ENCODE measurements at regions not wholly inside any gene's neighbourhood (a gene's known extent, or its start where the extent isn't known, plus 50 kb on each side); places are given as distances from the start of the nearest gene placed in this dataset.

- DNase-seq: no peak
- Mint-ChIP-seq H3K4me1 (ENCODE audit: low read depth, unreplicated experiment) (no peaks in the 10 kb centered on the region), H3K27me3 (ENCODE audit: insufficient read depth, unreplicated experiment) (no peaks in the 10 kb centered on the region), H3K4me3 (ENCODE audit: unreplicated experiment) (no peak overlapping the region), H3K9me3 (ENCODE audit: unreplicated experiment) (no peaks in the 10 kb centered on the region), H3K36me3 (ENCODE audit: insufficient read depth, unreplicated experiment) (no peaks in the 10 kb centered on the region), H3K27ac (ENCODE audit: unreplicated experiment) (no peak overlapping the region)
- Histone ChIP-seq H3K4me3 (ENCODE audit: low read depth, low read length) (no peak overlapping the region), H3K4me1 (no peaks in the 10 kb centered on the region), H3K27me3 (replicated peaks; ENCODE audit: control insufficient read depth, insufficient read depth, low read length) (no peaks in the 10 kb centered on the region), H3K9me3 (no peaks in the 10 kb centered on the region), H3K36me3 (ENCODE audit: control insufficient read depth, insufficient read depth, low read length) (no peaks in the 10 kb centered on the region)
- ChIA-PET POLR2A (no interaction called here), CTCF (no interaction called here)
- no TSS peak for BruUV-seq (replicated peaks)
- TF ChIP-seq, protein P1, sequence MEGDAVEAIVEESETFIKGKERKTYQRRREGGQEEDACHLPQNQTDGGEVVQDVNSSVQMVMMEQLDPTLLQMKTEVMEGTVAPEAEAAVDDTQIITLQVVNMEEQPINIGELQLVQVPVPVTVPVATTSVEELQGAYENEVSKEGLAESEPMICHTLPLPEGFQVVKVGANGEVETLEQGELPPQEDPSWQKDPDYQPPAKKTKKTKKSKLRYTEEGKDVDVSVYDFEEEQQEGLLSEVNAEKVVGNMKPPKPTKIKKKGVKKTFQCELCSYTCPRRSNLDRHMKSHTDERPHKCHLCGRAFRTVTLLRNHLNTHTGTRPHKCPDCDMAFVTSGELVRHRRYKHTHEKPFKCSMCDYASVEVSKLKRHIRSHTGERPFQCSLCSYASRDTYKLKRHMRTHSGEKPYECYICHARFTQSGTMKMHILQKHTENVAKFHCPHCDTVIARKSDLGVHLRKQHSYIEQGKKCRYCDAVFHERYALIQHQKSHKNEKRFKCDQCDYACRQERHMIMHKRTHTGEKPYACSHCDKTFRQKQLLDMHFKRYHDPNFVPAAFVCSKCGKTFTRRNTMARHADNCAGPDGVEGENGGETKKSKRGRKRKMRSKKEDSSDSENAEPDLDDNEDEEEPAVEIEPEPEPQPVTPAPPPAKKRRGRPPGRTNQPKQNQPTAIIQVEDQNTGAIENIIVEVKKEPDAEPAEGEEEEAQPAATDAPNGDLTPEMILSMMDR (IDR thresholded peaks at IDR 0.05; ENCODE audit: insufficient read depth in 1 of 2, low read depth in 1 of 2, low read length in 1 of 2, severe bottlenecking in 1 of 2, unreplicated experiment in 1 of 2): no peak
- intact Hi-C loops (cut with micrococcal nuclease; ENCODE audit: unreplicated experiment): no loop called here
Measured at GRCh38 chr1:72650843-72651435, 368.6 kb upstream of the NEGR1 start.

GRCh38 chr1:72649991-72650390, 367.7 kb upstream of the NEGR1 start:
- H3K4me3 ChIP-seq (ENCODE audit: low read depth, low read length): no peak overlapping the region
- H3K27me3 Mint-ChIP-seq (ENCODE audit: insufficient read depth, unreplicated experiment): no peaks in the 10 kb centered on the region
- ChIA-PET CTCF (no interaction called here), POLR2A (no interaction called here)
- no TSS peak for BruUV-seq (replicated peaks)
- no peaks in the 10 kb centered on the region for H3K9me3 ChIP-seq
- no peaks in the 10 kb centered on the region for H3K36me3 ChIP-seq (ENCODE audit: control insufficient read depth, insufficient read depth, low read length)
- no peak overlapping the region for H3K27ac Mint-ChIP-seq (ENCODE audit: unreplicated experiment)
- no peaks in the 10 kb centered on the region for H3K4me1 ChIP-seq
- H3K9me3 Mint-ChIP-seq (ENCODE audit: unreplicated experiment): no peaks in the 10 kb centered on the region
- no peaks in the 10 kb centered on the region for H3K36me3 Mint-ChIP-seq (ENCODE audit: insufficient read depth, unreplicated experiment)
- no peak for DNase-seq
- intact Hi-C loops (cut with micrococcal nuclease; ENCODE audit: unreplicated experiment): no loop called here
- H3K4me1 Mint-ChIP-seq (ENCODE audit: low read depth, unreplicated experiment): no peaks in the 10 kb centered on the region
- TF ChIP-seq, protein P1 (IDR thresholded peaks at IDR 0.05; ENCODE audit: insufficient read depth in 1 of 2, low read depth in 1 of 2, low read length in 1 of 2, severe bottlenecking in 1 of 2, unreplicated experiment in 1 of 2): no peak
- H3K4me3 Mint-ChIP-seq (ENCODE audit: unreplicated experiment): no peak overlapping the region
- no peaks in the 10 kb centered on the region for H3K27me3 ChIP-seq (replicated peaks; ENCODE audit: control insufficient read depth, insufficient read depth, low read length)

GRCh38 chr1:72649211-72649888, 367.0 kb upstream of the NEGR1 start:
- intact Hi-C loops (cut with micrococcal nuclease; ENCODE audit: unreplicated experiment): no loop called here
- no peaks in the 10 kb centered on the region for H3K4me1 ChIP-seq
- CTCF ChIA-PET: no interaction called here
- Mint-ChIP-seq H3K9me3 (ENCODE audit: unreplicated experiment) (no peaks in the 10 kb centered on the region), H3K27ac (ENCODE audit: unreplicated experiment) (no peak overlapping the region), H3K4me1 (ENCODE audit: low read depth, unreplicated experiment) (no peaks in the 10 kb centered on the region), H3K27me3 (ENCODE audit: insufficient read depth, unreplicated experiment) (peaks cover 2% of the 10 kb centered on the region), H3K4me3 (ENCODE audit: unreplicated experiment) (no peak overlapping the region), H3K36me3 (ENCODE audit: insufficient read depth, unreplicated experiment) (no peaks in the 10 kb centered on the region)
- BruUV-seq (replicated peaks): no TSS peak
- H3K27me3 ChIP-seq (replicated peaks; ENCODE audit: control insufficient read depth, insufficient read depth, low read length): no peaks in the 10 kb centered on the region
- DNase-seq: no peak
- H3K4me3 ChIP-seq (ENCODE audit: low read depth, low read length): no peak overlapping the region
- TF ChIP-seq, protein P1 (IDR thresholded peaks at IDR 0.05; ENCODE audit: insufficient read depth in 1 of 2, low read depth in 1 of 2, low read length in 1 of 2, severe bottlenecking in 1 of 2, unreplicated experiment in 1 of 2): no peak
- no peaks in the 10 kb centered on the region for H3K9me3 ChIP-seq
- POLR2A ChIA-PET: no interaction called here
- H3K36me3 ChIP-seq (ENCODE audit: control insufficient read depth, insufficient read depth, low read length): no peaks in the 10 kb centered on the region
